AG08396 (cell line): ENCODE measurements at regions not wholly inside any gene's neighbourhood (a gene's known extent, or its start where the extent isn't known, plus 50 kb on each side); places are given as distances from the start of the nearest gene placed in this dataset.
"Not testable (repeated sequence)": the region's sequence is repeated elsewhere in the genome, so short reads cannot be mapped to it uniquely, and the experiment has no call there.

Experiments
- DNase-seq: peaks from one replicate; pipeline ENCODE4 v3.0.0; 2012; ENCODE audit warnings: low spot score, mixed read lengths

DNA sequence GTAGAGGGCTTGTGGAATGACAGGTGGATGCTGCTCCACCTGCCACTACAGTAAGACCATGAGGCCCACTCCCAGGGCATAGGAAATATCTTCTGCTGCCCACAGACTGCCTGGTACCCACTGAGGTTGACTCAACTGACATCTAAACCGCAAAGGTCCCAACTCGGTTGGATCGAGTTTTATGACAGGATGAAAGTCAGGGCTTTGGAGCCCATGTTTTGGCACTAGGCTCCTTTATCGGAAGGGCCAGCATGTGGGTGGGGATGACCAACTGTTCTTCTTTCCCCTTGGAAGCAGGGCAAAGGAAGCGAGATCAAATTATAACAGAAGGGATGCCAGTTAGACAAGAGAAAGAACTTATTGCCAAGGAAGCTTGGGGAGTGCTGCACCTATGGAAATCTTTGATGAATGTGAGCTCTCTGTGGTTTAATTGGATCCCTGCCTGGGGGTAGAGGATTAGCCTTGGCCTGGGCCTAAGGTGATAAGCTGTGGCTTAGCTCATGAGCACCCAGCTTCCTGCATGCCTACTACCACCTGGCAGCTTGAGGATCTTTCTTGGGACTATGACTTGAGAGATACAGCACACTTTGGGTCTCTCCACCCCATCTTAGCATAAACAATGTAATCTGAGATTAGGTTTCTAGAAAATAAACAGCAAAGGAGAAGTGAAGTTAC is 121.8 kb downstream of the KCNA5 start:
- DNase-seq: no peak

- DNase-seq: peak; percentile 81
These were observed 123.3 kb downstream of the KCNA5 start for GRCh38 chr12:5166976-5167375.

DNA sequence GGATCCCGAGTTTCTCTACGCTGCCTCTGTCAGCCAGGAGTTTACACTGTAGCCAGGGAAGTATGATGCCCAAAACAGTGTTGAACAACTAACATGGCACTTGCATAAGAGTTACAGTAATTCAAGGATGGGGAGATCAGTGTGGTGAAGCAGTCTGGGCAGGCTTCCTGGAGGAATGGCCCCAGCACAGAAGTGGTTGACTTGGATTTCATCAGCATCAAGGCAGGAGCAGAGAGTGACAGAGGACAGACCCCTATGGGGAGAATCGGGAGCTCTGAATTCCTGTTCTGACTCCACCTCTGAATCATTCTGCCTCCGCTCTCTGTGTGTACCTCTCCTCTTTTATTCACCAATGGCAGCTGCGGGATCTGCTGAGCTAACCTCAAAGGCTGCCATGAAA is 124.5 kb downstream of the KCNA5 start:
- no peak for DNase-seq

GRCh38 chr12:5170844-5171243 is 127.2 kb downstream of the KCNA5 start:
- no peak for DNase-seq

DNA sequence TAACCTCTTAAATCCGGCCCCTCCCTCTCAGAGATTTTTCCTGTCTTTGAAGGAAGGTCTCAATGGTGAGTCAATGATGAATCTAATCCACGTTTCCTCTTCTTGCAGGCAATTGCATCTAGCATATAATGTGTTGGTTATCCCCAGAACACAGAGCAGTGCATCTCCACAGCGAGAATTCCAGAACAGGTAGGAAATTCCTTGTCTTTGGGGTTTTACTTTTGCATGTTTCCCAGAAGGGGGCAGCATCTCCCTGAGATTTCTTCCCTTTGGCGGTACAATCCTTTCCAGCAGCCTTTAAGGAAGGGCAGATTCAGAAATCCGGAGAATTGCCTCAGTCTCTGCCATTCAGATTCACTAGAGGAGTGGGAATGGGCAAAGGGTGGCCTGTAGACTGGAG is 128.0 kb downstream of the KCNA5 start:
- peak; percentile 54 for DNase-seq

- DNase-seq: no peak
These were observed 129.2 kb downstream of the KCNA5 start for GRCh38 chr12:5172886-5173285.

- DNase-seq: no peak
These were observed 129.9 kb downstream of the KCNA5 start for GRCh38 chr12:5173511-5174011.

- DNase-seq: not testable (repeated sequence)
These were observed 131.7 kb downstream of the KCNA5 start for GRCh38 chr12:5175415-5175814.

- DNase-seq: no peak
These were observed 132.4 kb downstream of the KCNA5 start for GRCh38 chr12:5176036-5176435.

DNA sequence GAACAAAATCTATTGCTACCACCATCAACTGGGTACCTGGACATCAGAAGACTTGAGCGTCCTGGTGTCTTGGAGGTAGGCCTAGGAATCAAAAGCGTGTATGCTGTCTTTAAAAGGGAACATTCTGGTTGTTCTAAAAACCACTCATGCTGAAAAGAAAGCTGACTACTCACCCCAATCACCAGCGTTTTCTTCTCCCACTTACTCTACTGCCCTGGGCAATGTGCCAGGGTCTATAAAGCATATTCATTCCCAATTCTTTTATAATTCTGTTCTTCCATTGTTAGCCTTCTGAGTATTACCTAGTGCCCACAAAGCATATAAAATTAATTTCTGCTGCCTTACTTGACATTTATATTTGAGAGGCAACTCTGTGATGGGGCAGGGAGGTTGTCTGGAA is 133.4 kb downstream of the KCNA5 start:
- DNase-seq: no peak

- DNase-seq: no peak
These were observed 134.1 kb downstream of the KCNA5 start for GRCh38 chr12:5177731-5178130.

GRCh38 chr12:5178571-5178970 is 134.9 kb downstream of the KCNA5 start:
- DNase-seq: no peak

- no peak for DNase-seq
These were observed 136.8 kb downstream of the KCNA5 start for GRCh38 chr12:5180496-5180895.

DNA sequence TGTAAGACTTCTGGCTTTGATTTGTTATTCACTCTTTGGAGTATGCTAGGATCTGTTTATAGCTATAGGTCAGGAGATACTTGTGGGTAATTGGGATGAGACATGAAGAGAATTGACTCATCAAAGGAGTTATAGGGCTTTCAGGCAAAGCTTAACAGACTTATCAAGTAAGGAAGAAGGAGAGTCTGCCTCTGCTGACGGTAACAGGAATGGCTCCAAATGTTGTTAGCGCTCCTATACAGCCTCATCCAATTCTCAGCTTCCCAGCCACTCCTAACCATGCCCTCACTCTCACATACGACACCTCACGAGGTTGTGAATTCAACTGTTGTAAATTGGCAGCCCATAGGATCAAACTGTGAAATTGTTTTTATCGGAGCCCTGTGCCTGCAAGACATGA is 140.5 kb downstream of the KCNA5 start:
- no peak for DNase-seq

DNA sequence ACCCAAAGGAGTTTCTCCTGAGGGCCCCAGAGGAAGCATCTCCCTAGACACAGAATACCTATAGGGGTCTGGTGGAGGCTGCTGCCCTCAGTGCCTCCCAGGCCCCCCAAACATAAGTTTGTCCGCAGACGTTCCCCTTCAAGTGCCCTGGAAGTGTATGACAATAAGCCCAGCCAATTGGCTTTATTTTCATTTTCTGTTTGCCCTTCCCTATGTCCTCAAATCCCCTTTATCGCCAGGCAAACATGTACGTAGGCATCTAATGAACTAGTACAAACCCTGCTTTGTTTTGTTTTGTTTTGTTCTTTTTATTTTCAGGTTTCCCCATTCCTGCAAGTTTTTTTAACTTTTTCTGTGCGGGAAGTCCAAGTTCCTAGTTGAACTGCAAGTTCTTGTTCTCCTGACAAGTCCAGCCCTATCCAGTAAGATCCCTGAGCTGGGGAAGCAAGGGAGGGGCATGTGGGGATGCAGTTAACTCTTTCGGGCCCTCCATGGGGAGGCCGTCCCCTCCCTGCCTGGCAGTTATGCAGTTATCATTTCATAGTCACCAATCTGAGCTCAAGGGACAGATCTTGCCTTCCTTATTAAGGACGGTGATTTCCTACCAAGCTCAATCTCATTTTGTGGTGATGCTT is 141.9 kb downstream of the KCNA5 start:
- DNase-seq: no peak

GRCh38 chr12:5186715-5187114 is 143.0 kb downstream of the KCNA5 start:
- no peak for DNase-seq

GRCh38 chr12:5187136-5187535 is 143.5 kb downstream of the KCNA5 start:
- no peak for DNase-seq

DNA sequence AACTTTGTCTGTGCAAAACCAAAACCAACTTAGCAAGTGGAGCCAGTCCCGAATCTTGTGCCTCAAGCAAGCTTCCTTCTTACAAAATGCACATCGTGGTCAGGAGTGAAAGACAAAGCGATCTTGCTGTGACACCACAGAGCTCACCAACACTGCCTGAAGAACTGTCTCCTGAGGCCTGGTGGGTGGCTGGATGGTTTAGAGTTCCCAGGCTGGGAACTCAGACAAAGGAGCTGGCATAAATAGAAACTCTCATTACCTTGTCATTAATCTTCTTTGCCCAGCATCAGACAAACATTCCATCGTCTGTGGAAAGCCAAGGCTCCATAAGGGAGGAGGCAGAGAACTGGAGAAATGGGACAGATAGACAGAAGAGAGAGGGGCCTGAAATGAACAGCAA is 144.8 kb downstream of the KCNA5 start:
- DNase-seq: no peak

- no peak for DNase-seq
These were observed 145.5 kb downstream of the KCNA5 start for GRCh38 chr12:5189173-5189572.

- DNase-seq: no peak
These were observed 148.3 kb downstream of the KCNA5 start for GRCh38 chr12:5191803-5192538.

DNA sequence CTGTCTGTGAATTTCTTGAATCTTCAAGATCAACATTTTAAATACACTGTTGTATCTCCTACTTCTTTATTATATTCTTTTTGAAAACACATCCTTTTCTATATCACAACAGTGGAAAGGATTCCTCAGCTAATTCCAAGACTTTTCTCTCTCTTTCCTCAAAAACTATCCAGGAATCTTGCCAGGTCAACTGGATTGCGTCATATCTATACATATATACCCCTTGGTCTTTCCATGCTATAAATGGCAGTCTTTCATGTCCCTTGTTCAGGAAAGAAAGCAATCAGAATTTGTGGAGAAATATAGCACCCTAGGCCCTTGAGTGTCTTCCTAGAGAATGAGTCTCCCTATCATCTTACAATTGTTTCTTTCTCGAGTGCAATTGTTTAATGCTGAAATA is 149.0 kb downstream of the KCNA5 start:
- no peak for DNase-seq

GRCh38 chr12:5194306-5194705 is 150.6 kb downstream of the KCNA5 start:
- DNase-seq: no peak

GRCh38 chr12:5195244-5195643 is 151.6 kb downstream of the KCNA5 start:
- DNase-seq: no peak
